Muscle layer of colon (tissue), 2 donors: ENCODE measurements at regions not wholly inside any gene's neighbourhood (a gene's known extent, or its start where the extent isn't known, plus 50 kb on each side); places are given as distances from the start of the nearest gene placed in this dataset.

Experiments
- H3K27ac ChIP-seq: one replicate; pipeline ENCODE4 v1.7.0; 2013; ENCODE audit warnings: low read depth, mild to moderate bottlenecking, low read length, moderate library complexity
- H3K27me3 ChIP-seq, 2 donors: one replicate each; pipeline ENCODE4 v1.7.0; 2013; ENCODE audit warnings: low read length in 2 of 2, mild to moderate bottlenecking in 2 of 2; ENCODE audit not compliant: insufficient read depth in 2 of 2, control insufficient read depth in 1 of 2
- H3K36me3 ChIP-seq: one replicate; pipeline ENCODE4 v1.7.0; 2013; ENCODE audit warnings: mild to moderate bottlenecking, low read length; ENCODE audit not compliant: insufficient read depth
- H3K4me1 ChIP-seq: one replicate; pipeline ENCODE4 v1.7.0; 2013; ENCODE audit warnings: mild to moderate bottlenecking, low read length; ENCODE audit not compliant: insufficient read depth
- H3K4me3 ChIP-seq, 2 donors: one replicate each; pipeline ENCODE4 v1.7.0; 2013; ENCODE audit warnings: low read length in 2 of 2, low read depth in 1 of 2, mild to moderate bottlenecking in 1 of 2, moderate library complexity in 1 of 2
- H3K9ac ChIP-seq: one replicate; pipeline ENCODE4 v1.7.0; 2013; ENCODE audit warnings: low read length
- H3K9me3 ChIP-seq: one replicate; pipeline ENCODE4 v1.7.0; 2013; ENCODE audit warnings: mild to moderate bottlenecking, low read length
- donor health status: abdominal sarcoma.
- donor health status: Adenocarcinoma of cecum.

- Histone ChIP-seq H3K36me3 (no peaks in the 10 kb centered on the region), H3K9ac (no peak overlapping the region), H3K27me3 (no peaks in the 10 kb centered on the region), H3K4me1 (no peaks in the 10 kb centered on the region), H3K9me3 (no peaks in the 10 kb centered on the region), H3K4me3 (no peak overlapping the region), H3K27ac (no peak overlapping the region)
Observed at GRCh38 chr20:24111858-24112257, 123.3 kb upstream of the GGTLC1 start.

- Histone ChIP-seq H3K27me3 (no peaks in the 10 kb centered on the region), H3K9ac (no peak overlapping the region), H3K36me3 (no peaks in the 10 kb centered on the region), H3K9me3 (no peaks in the 10 kb centered on the region), H3K4me1 (no peaks in the 10 kb centered on the region), H3K4me3 (no peak overlapping the region), H3K27ac (no peak overlapping the region)
Observed at GRCh38 chr20:24109537-24109936, 121.0 kb upstream of the GGTLC1 start.

GRCh38 chr20:24109008-24109407, 120.4 kb upstream of the GGTLC1 start:
- Histone ChIP-seq H3K4me3 (no peak overlapping the region), H3K9ac (no peak overlapping the region), H3K27ac (no peak overlapping the region), H3K36me3 (no peaks in the 10 kb centered on the region), H3K4me1 (no peaks in the 10 kb centered on the region), H3K9me3 (no peaks in the 10 kb centered on the region), H3K27me3 (no peaks in the 10 kb centered on the region)

GRCh38 chr20:24108581-24108980, 120.0 kb upstream of the GGTLC1 start:
- H3K9ac ChIP-seq: no peak overlapping the region
- H3K27ac ChIP-seq: no peak overlapping the region
- no peak overlapping the region for H3K4me3 ChIP-seq
- no peaks in the 10 kb centered on the region for H3K4me1 ChIP-seq
- H3K36me3 ChIP-seq: no peaks in the 10 kb centered on the region
- no peaks in the 10 kb centered on the region for H3K9me3 ChIP-seq
- H3K27me3 ChIP-seq: no peaks in the 10 kb centered on the region

GRCh38 chr20:24106801-24107445, 118.3 kb upstream of the GGTLC1 start:
- Histone ChIP-seq H3K27me3 (no peaks in the 10 kb centered on the region), H3K9me3 (no peaks in the 10 kb centered on the region), H3K4me3 (no peak overlapping the region), H3K4me1 (no peaks in the 10 kb centered on the region), H3K36me3 (no peaks in the 10 kb centered on the region), H3K9ac (no peak overlapping the region), H3K27ac (no peak overlapping the region)

GRCh38 chr20:24106150-24106800, 117.7 kb upstream of the GGTLC1 start:
- Histone ChIP-seq H3K4me1 (no peaks in the 10 kb centered on the region), H3K9ac (no peak overlapping the region), H3K9me3 (no peaks in the 10 kb centered on the region), H3K27me3 (no peaks in the 10 kb centered on the region), H3K27ac (no peak overlapping the region), H3K36me3 (no peaks in the 10 kb centered on the region), H3K4me3 (no peak overlapping the region)

- Histone ChIP-seq H3K36me3 (no peaks in the 10 kb centered on the region), H3K27me3 (no peaks in the 10 kb centered on the region), H3K9me3 (no peaks in the 10 kb centered on the region), H3K27ac (no peak overlapping the region), H3K9ac (no peak overlapping the region), H3K4me3 (no peak overlapping the region), H3K4me1 (no peaks in the 10 kb centered on the region)
Observed at GRCh38 chr20:24102749-24103333, 114.3 kb upstream of the GGTLC1 start.

- H3K27me3 ChIP-seq: no peaks in the 10 kb centered on the region
- H3K9me3 ChIP-seq: no peaks in the 10 kb centered on the region
- H3K9ac ChIP-seq: no peak overlapping the region
- no peaks in the 10 kb centered on the region for H3K4me1 ChIP-seq
- H3K27ac ChIP-seq: no peak overlapping the region
- H3K36me3 ChIP-seq: no peaks in the 10 kb centered on the region
- no peak overlapping the region for H3K4me3 ChIP-seq
Observed at GRCh38 chr20:24102290-24102689, 113.7 kb upstream of the GGTLC1 start.

- no peak overlapping the region for H3K9ac ChIP-seq
- H3K4me3 ChIP-seq: no peak overlapping the region
- H3K27ac ChIP-seq: no peak overlapping the region
- H3K9me3 ChIP-seq: no peaks in the 10 kb centered on the region
- no peaks in the 10 kb centered on the region for H3K36me3 ChIP-seq
- no peaks in the 10 kb centered on the region for H3K4me1 ChIP-seq
- no peaks in the 10 kb centered on the region for H3K27me3 ChIP-seq
Observed at GRCh38 chr20:24100370-24101011, 111.9 kb upstream of the GGTLC1 start.

GRCh38 chr20:24098886-24099285, 110.3 kb upstream of the GGTLC1 start:
- Histone ChIP-seq H3K36me3 (no peaks in the 10 kb centered on the region), H3K9ac (no peak overlapping the region), H3K27ac (no peak overlapping the region), H3K4me3 (no peak overlapping the region), H3K9me3 (no peaks in the 10 kb centered on the region), H3K27me3 (no peaks in the 10 kb centered on the region), H3K4me1 (no peaks in the 10 kb centered on the region)

GRCh38 chr20:24097506-24098245, 109.1 kb upstream of the GGTLC1 start:
- H3K9ac ChIP-seq: no peak overlapping the region
- H3K4me1 ChIP-seq: no peaks in the 10 kb centered on the region
- H3K27ac ChIP-seq: no peak overlapping the region
- H3K27me3 ChIP-seq: no peaks in the 10 kb centered on the region
- H3K36me3 ChIP-seq: no peaks in the 10 kb centered on the region
- no peaks in the 10 kb centered on the region for H3K9me3 ChIP-seq
- no peak overlapping the region for H3K4me3 ChIP-seq
